ENCODE measurements at regions not wholly inside any gene's neighbourhood (a gene's known extent, or its start where the extent isn't known, plus 50 kb on each side); places are given as distances from the start of the nearest gene placed in this dataset.

- no peak for DNase-seq
These were observed 55.9 kb upstream of the AHR start for GRCh38 chr7:17242504-17242903.

GRCh38 chr7:17244786-17245185, 53.7 kb upstream of the AHR start:
- DNase-seq: no peak

GRCh38 chr7:17247357-17247756, 51.1 kb upstream of the AHR start:
- no peak for DNase-seq

GRCh38 chr7:17248527-17248926, 49.9 kb upstream of the AHR start:
- no peak for DNase-seq

Measured in NCI-H187 treated with DMSO at 0.1 percent for 48 hours (cell line).